Neural progenitor cell (in vitro differentiated cells): ENCODE measurements at regions not wholly inside any gene's neighbourhood (a gene's known extent, or its start where the extent isn't known, plus 50 kb on each side); places are given as distances from the start of the nearest gene placed in this dataset. TPM values are rescaled to one million over a fixed set of nuclear protein-coding genes. Genes with fewer than 3 reads are reported as not detected.
"Not testable (repeated sequence)": the region's sequence is repeated elsewhere in the genome, so short reads cannot be mapped to it uniquely, and the experiment has no call there.

Experiments used
- DNase-seq: peaks from one replicate; pipeline ENCODE4 v3.0.0-alpha.2; 2016; ENCODE audit warnings: low spot score
- H2AFZ ChIP-seq: fragments of 200-600 bp; sonication (generic); replicated peaks from 2 replicates; pipeline ENCODE4 v1.6.1; 2016; ENCODE audit warnings: antibody characterized with exemption
- H3F3A ChIP-seq: fragments of 200-600 bp; sonication (generic); 2 replicates; pipeline ENCODE4 v1.6.1; 2016; ENCODE audit warnings: antibody characterized with exemption, low read depth
- H3K27ac ChIP-seq: fragments of 200-600 bp; sonication (generic); 2 replicates; pipeline ENCODE4 v1.5.1; 2016; ENCODE audit warnings: mild to moderate bottlenecking
- H3K27me3 ChIP-seq: fragments of 200-600 bp; sonication (generic); 2 replicates; pipeline ENCODE4 v1.6.1; 2016; ENCODE audit warnings: mild to moderate bottlenecking, moderate library complexity
- H3K36me3 ChIP-seq: fragments of 200-600 bp; sonication (generic); 2 replicates; pipeline ENCODE4 v1.5.1; 2016
- H3K4me1 ChIP-seq: fragments of 200-600 bp; sonication (generic); 2 replicates; pipeline ENCODE4 v1.6.1; 2016; ENCODE audit warnings: mixed run types
- H3K4me2 ChIP-seq: fragments of 200-600 bp; sonication (generic); 2 replicates; pipeline ENCODE4 v1.6.1; 2016
- H3K4me3 ChIP-seq: fragments of 200-600 bp; sonication (generic); 2 replicates; pipeline ENCODE4 v1.5.1; 2016
- H3K79me2 ChIP-seq: fragments of 200-600 bp; sonication (generic); 2 replicates; pipeline ENCODE4 v1.6.1; 2016; ENCODE audit warnings: low read depth
- H3K9ac ChIP-seq: fragments of 200-600 bp; sonication (generic); 2 replicates; pipeline ENCODE4 v1.6.1; 2016
- H3K9me3 ChIP-seq: fragments of 200-600 bp; sonication (generic); 2 replicates; pipeline ENCODE4 v1.5.1; 2016; ENCODE audit warnings: low read depth
- H4K20me1 ChIP-seq: fragments of 200-600 bp; sonication (generic); 2 replicates; pipeline ENCODE4 v1.6.1; 2016; ENCODE audit warnings: low read depth
- H3K27ac Mint-ChIP-seq: 3 replicates; pipeline ENCODE4 v1.8.0; 2021; ENCODE audit warnings: mixed read lengths
- H3K27me3 Mint-ChIP-seq: 2 replicates; pipeline ENCODE4 v1.8.0; 2022; ENCODE audit warnings: low read depth, mild to moderate bottlenecking, inconsistent platforms, moderate library complexity, mixed read lengths; ENCODE audit not compliant: insufficient read depth
- H3K36me3 Mint-ChIP-seq: 3 replicates; pipeline ENCODE4 v1.8.0; 2021; ENCODE audit warnings: mixed read lengths
- H3K4me1 Mint-ChIP-seq: 3 replicates; pipeline ENCODE4 v1.8.0; 2021; ENCODE audit warnings: mixed read lengths
- H3K4me3 Mint-ChIP-seq: 3 replicates; pipeline ENCODE4 v1.8.0; 2021; ENCODE audit warnings: mild to moderate bottlenecking, moderate library complexity, mixed read lengths
- H3K9me3 Mint-ChIP-seq: 3 replicates; pipeline ENCODE4 v1.8.0; 2020; ENCODE audit warnings: mixed read lengths
- EZH2 ChIP-seq: fragments of 200-600 bp; sonication (generic); IDR thresholded peaks from 2 replicates; pipeline ENCODE4 v1.6.1; 2017; ENCODE audit warnings: antibody characterized with exemption, mild to moderate bottlenecking, moderate library complexity
- EZH2phosphoT487 ChIP-seq: fragments of 200-600 bp; sonication (generic); IDR thresholded peaks from 2 replicates; pipeline ENCODE4 v1.6.1; 2017; ENCODE audit warnings: antibody characterized with exemption
- small RNA-seq: library from RNA; depleted of rRNA; stranded (forward); fragments of <200 nt; gene quantifications from one replicate; pipeline ENCODE3, GENCODE V24; 2015

GRCh38 chr2:131966671-131967070, 195.1 kb downstream of the ANKRD30BL start:
- not testable (repeated sequence) for H3K27ac Mint-ChIP-seq, H3K4me1 Mint-ChIP-seq

GRCh38 chr2:131966256-131966655, 195.5 kb downstream of the ANKRD30BL start:
- H3K9me3 ChIP-seq: no peaks in the 10 kb centered on the region
- H3K79me2 ChIP-seq: no peaks in the 10 kb centered on the region
- no peaks in the 10 kb centered on the region for H3K4me1 ChIP-seq
- H3K4me3 ChIP-seq: no peak overlapping the region
- Mint-ChIP-seq H3K36me3 (no peaks in the 10 kb centered on the region), H3K4me1 (peaks cover 2% of the 10 kb centered on the region), H3K9me3 (no peaks in the 10 kb centered on the region), H3K27ac (no peak overlapping the region), H3K27me3 (no peaks in the 10 kb centered on the region), H3K4me3 (no peak overlapping the region)
- no peak overlapping the region for H2AFZ ChIP-seq
- H4K20me1 ChIP-seq: no peaks in the 10 kb centered on the region
- no peaks in the 10 kb centered on the region for H3F3A ChIP-seq
- DNase-seq: no peak
- TF ChIP-seq EZH2phosphoT487: no peak
- TF ChIP-seq EZH2: no peak
- H3K36me3 ChIP-seq: no peaks in the 10 kb centered on the region
- no peak overlapping the region for H3K9ac ChIP-seq
- no peak overlapping the region for H3K27ac ChIP-seq
- H3K4me2 ChIP-seq: no peak overlapping the region
- no peaks in the 10 kb centered on the region for H3K27me3 ChIP-seq

More at GRCh38 chr2:131966671-131967070, 195.1 kb downstream of the ANKRD30BL start:
- not testable (repeated sequence) for H3K27ac ChIP-seq, H3K4me1 ChIP-seq, H3K9me3 ChIP-seq, H3K4me2 ChIP-seq, H3K36me3 ChIP-seq, H3K4me3 Mint-ChIP-seq, H4K20me1 ChIP-seq, H3F3A ChIP-seq, H3K4me3 ChIP-seq, DNase-seq, H3K36me3 Mint-ChIP-seq, H3K9ac ChIP-seq, H3K9me3 Mint-ChIP-seq, H3K79me2 ChIP-seq, H2AFZ ChIP-seq, H3K27me3 ChIP-seq, H3K27me3 Mint-ChIP-seq

- H2AFZ ChIP-seq, H3K4me3 ChIP-seq, H3K9ac ChIP-seq, H3K27ac ChIP-seq, H3K36me3 ChIP-seq, H4K20me1 ChIP-seq, H3F3A ChIP-seq, H3K4me1 Mint-ChIP-seq, H3K27me3 ChIP-seq, H3K4me2 ChIP-seq, H3K27ac Mint-ChIP-seq, H3K36me3 Mint-ChIP-seq, H3K27me3 Mint-ChIP-seq, H3K4me3 Mint-ChIP-seq, DNase-seq, H3K9me3 ChIP-seq, H3K9me3 Mint-ChIP-seq, H3K4me1 ChIP-seq, H3K79me2 ChIP-seq: not testable (repeated sequence)
These were observed 203.6 kb downstream of the ANKRD30BL start for GRCh38 chr2:131958019-131958609.

- H2AFZ ChIP-seq, H3K9me3 Mint-ChIP-seq, H3K27ac Mint-ChIP-seq, H3K9ac ChIP-seq, H3K27ac ChIP-seq, H4K20me1 ChIP-seq, DNase-seq, H3F3A ChIP-seq, H3K79me2 ChIP-seq, H3K9me3 ChIP-seq, H3K36me3 Mint-ChIP-seq, H3K4me3 Mint-ChIP-seq, H3K4me1 ChIP-seq, H3K4me2 ChIP-seq, H3K4me1 Mint-ChIP-seq, H3K27me3 Mint-ChIP-seq, H3K4me3 ChIP-seq, H3K36me3 ChIP-seq, H3K27me3 ChIP-seq: not testable (repeated sequence)
These were observed 213.1 kb downstream of the ANKRD30BL start for GRCh38 chr2:131948641-131949040.

GRCh38 chr2:131923287-131923686, 238.5 kb downstream of the ANKRD30BL start:
- not testable (repeated sequence) for H3K4me1 Mint-ChIP-seq, H3K27me3 Mint-ChIP-seq, H3F3A ChIP-seq, H3K27ac Mint-ChIP-seq, H3K9me3 ChIP-seq, H2AFZ ChIP-seq, H3K36me3 ChIP-seq, H3K4me3 Mint-ChIP-seq, H3K27ac ChIP-seq, DNase-seq, H3K4me3 ChIP-seq, H3K9me3 Mint-ChIP-seq, H3K79me2 ChIP-seq, H3K27me3 ChIP-seq, H3K36me3 Mint-ChIP-seq, H3K4me1 ChIP-seq, H3K9ac ChIP-seq, H4K20me1 ChIP-seq, H3K4me2 ChIP-seq

- not testable (repeated sequence) for H3K36me3 ChIP-seq, H3K9me3 Mint-ChIP-seq, H3K4me2 ChIP-seq, H3K27me3 Mint-ChIP-seq, H4K20me1 ChIP-seq, H2AFZ ChIP-seq, H3K4me3 ChIP-seq, H3K4me1 Mint-ChIP-seq, H3K27me3 ChIP-seq, H3K36me3 Mint-ChIP-seq, H3K9me3 ChIP-seq, H3F3A ChIP-seq, H3K9ac ChIP-seq, H3K4me1 ChIP-seq, H3K79me2 ChIP-seq, H3K27ac ChIP-seq, DNase-seq, H3K4me3 Mint-ChIP-seq, H3K27ac Mint-ChIP-seq
These were observed 238.9 kb downstream of the ANKRD30BL start for GRCh38 chr2:131922854-131923253.

Small RNA genes in the stretch of these regions (small RNA-seq; reads per million reads assigned to genes)
- not detected for gene AC093787.1
